ENCODE measurements at regions not wholly inside any gene's neighbourhood (a gene's known extent, or its start where the extent isn't known, plus 50 kb on each side); places are given as distances from the start of the nearest gene placed in this dataset.

DNA sequence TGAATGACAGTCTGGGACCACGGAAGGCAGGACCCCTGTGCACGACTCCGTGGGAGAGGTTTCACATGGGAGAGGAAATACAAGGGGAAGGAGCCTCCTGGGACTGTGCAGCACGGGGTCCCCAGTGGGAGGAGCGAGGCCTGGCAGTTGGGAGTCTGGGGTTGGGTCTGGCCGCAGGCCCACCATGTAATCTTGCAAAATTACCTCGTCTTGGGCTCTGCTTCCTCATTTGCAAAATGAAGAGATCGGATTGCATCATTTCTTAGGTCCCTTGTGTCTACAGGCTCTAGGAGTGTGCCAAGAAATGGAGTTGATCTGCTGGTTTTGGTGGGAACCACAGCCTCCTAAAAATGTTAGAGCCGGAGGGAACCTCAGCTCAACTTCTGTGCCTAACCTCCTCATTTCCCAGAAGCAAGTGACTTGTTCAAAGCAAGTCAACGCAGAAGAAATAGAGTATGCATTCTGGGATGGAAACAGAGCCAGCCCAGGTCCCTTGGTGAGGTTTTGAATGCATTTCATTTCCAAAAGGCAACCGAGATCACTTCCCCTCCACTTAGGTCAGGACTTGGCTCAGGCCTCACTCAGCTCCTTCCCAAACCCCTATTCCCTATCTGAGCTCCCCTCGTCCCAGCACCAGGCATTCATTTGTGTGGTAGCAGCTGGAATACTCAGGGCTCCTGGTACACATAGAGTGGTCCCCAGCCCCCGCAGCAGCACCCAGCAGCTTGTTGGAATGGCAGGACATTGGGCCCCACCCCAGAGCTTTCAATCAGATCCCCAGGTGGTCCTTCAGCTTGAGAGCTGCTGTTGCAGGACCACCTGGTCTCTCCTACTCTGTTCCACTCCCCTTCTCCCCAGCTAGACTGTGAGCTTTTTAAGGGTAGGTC, 267.7 kb downstream of the XXYLT1 start:
- peaks cover 0 to 31% (median 8%) of the 10 kb centered on the region in 4 donors for H3K4me1 Mint-ChIP-seq
- ATAC-seq (no peak), DNase-seq (peak in 1 of 10 donors; percentile 11)
- peaks cover 0 to 6% (median 3%) of the 10 kb centered on the region in 5 donors for H3K27me3 Mint-ChIP-seq
- H3K36me3 Mint-ChIP-seq = no peaks in the 10 kb centered on the region
- H3K9me3 Mint-ChIP-seq = no peaks in the 10 kb centered on the region
- no peak overlapping the region for H3K4me3 Mint-ChIP-seq
- peak overlapping the region in 2 of 10 donors; percentile 5 to 41 for H3K27ac Mint-ChIP-seq
- POLR2A ChIA-PET = no interaction called here

DNA sequence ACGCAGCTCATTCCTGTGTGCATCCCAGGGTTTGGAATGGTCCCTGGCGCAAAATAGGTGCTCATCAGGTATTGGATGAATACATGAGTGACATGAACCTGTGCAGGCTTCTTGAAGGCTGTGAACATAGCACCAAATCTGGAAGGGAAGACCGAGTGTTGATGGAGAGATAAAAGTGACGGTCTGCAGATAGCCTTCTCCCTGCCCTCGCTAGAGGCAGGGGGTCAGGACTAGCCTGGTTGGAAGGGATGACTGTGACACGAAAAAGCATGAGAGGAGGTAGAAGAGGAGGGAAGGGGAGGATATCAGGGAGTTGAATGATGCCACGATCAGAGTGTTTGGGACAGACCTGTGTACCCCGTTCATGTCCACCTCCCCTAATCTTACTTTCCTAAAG, 267.1 kb downstream of the XXYLT1 start:
- no peaks in the 10 kb centered on the region for H3K9me3 Mint-ChIP-seq
- peak overlapping the region in 2 of 10 donors; percentile 5 to 69 for H3K27ac Mint-ChIP-seq
- peaks cover 0 to 6% (median 4%) of the 10 kb centered on the region in 5 donors for H3K27me3 Mint-ChIP-seq
- DNase-seq (peak in 1 of 10 donors; percentile 2), ATAC-seq (no peak)
- no peaks in the 10 kb centered on the region for H3K36me3 Mint-ChIP-seq
- peaks cover 0 to 31% (median 8%) of the 10 kb centered on the region in 4 donors for H3K4me1 Mint-ChIP-seq
- H3K4me3 Mint-ChIP-seq = no peak overlapping the region
- POLR2A ChIA-PET = no interaction called here

DNA sequence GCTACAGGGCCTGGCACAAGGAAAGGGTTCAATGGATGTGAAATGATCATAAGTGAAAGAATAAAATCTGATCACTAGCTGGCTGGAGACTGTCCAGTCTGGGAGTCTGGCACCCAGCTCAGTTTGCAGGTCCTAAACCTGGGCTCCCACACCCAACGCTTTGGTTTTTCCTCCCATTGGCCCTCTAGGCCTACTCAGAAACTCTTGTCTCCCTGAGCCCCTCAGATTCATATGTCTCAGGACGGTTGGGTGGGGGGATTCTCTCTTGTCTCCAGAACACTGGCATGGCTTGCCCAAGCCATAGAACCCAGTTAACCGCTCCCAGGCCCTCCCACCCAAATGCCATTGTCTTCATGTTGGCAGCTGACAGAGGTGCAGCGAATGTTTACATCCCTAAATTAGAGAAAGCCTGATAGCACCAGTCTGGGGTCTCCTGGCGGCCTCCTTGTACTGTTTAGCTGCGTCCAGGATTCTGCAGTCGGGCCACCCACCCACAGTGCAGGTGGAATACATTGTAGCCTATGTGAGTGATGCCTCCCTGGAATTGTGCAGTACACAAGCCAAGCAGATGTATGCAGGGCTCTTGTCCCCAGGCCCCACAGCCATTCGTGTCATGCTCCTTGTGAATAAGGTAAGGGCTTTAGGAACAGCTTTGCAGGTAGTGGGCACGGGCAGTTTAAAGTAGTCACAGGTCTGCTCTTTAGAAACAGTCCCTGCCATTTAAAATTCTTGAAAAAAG, 266.3 kb downstream of the XXYLT1 start:
- H3K4me3 Mint-ChIP-seq = no peak overlapping the region
- H3K4me1 Mint-ChIP-seq = peaks cover 0 to 34% (median 8%) of the 10 kb centered on the region in 4 donors
- H3K27me3 Mint-ChIP-seq = peaks cover 0 to 6% (median 4%) of the 10 kb centered on the region in 5 donors
- DNase-seq (peak in 1 of 10 donors; percentile 7), ATAC-seq (no peak)
- H3K36me3 Mint-ChIP-seq = no peaks in the 10 kb centered on the region
- POLR2A ChIA-PET = no interaction called here
- no peaks in the 10 kb centered on the region for H3K9me3 Mint-ChIP-seq
- H3K27ac Mint-ChIP-seq = no peak overlapping the region

- no peaks in the 10 kb centered on the region for H3K36me3 Mint-ChIP-seq
- POLR2A ChIA-PET = no interaction called here
- ATAC-seq (no peak), DNase-seq (peak in 1 of 10 donors; percentile 2)
- H3K27ac Mint-ChIP-seq = no peak overlapping the region
- H3K9me3 Mint-ChIP-seq = no peaks in the 10 kb centered on the region
- peaks cover 0 to 6% (median 4%) of the 10 kb centered on the region in 5 donors for H3K27me3 Mint-ChIP-seq
- no peak overlapping the region for H3K4me3 Mint-ChIP-seq
- peaks cover 0 to 38% (median 8%) of the 10 kb centered on the region in 4 donors for H3K4me1 Mint-ChIP-seq
Measured at GRCh38 chr3:195005251-195005620, 265.7 kb downstream of the XXYLT1 start.

- H3K4me1 Mint-ChIP-seq = peaks cover 0 to 38% (median 8%) of the 10 kb centered on the region in 4 donors
- peaks cover 0 to 6% (median 4%) of the 10 kb centered on the region in 5 donors for H3K27me3 Mint-ChIP-seq
- ATAC-seq (no peak), DNase-seq (no peak)
- POLR2A ChIA-PET = no interaction called here
- H3K36me3 Mint-ChIP-seq = no peaks in the 10 kb centered on the region
- no peak overlapping the region for H3K4me3 Mint-ChIP-seq
- H3K9me3 Mint-ChIP-seq = no peaks in the 10 kb centered on the region
- no peak overlapping the region for H3K27ac Mint-ChIP-seq
Measured at GRCh38 chr3:195005759-195006510, 265.0 kb downstream of the XXYLT1 start.

DNA sequence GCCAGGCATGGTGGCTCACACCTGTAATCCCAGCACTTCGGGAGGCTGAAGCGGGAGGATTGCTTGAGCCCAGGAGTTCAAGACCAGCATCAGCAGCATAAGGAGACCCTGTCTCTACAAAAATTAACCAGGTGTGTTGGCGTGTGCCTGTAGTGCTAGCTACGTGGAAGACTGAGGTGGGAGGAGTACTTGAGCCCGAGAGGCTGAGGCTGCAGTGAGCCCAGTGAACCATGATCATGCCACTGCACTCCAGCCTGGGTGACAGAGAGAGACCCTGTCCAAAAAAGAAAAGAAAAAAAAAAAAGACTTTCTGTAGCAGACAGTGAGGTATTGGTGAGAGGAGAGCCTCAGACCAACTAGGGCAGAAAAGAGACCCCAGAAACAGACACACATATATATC, 263.8 kb downstream of the XXYLT1 start:
- Mint-ChIP-seq H3K27me3 (peaks cover 0 to 5% (median 3%) of the 10 kb centered on the region in 5 donors), H3K4me3 (no peak overlapping the region), H3K4me1 (peaks cover 0 to 33% (median 5%) of the 10 kb centered on the region in 4 donors), H3K27ac (peak overlapping the region in 2 of 10 donors; percentile 28 to 75), H3K36me3 (no peaks in the 10 kb centered on the region), H3K9me3 (no peaks in the 10 kb centered on the region)
- no peak for DNase-seq
- POLR2A ChIA-PET = no interaction called here
- no peak for ATAC-seq

GRCh38 chr3:195007766-195008165, 263.2 kb downstream of the XXYLT1 start:
- no peak for ATAC-seq
- Mint-ChIP-seq H3K27me3 (peaks cover 0 to 5% (median 3%) of the 10 kb centered on the region in 5 donors), H3K4me3 (no peak overlapping the region), H3K9me3 (no peaks in the 10 kb centered on the region), H3K4me1 (peaks cover 0 to 27% (median 3%) of the 10 kb centered on the region in 4 donors), H3K36me3 (no peaks in the 10 kb centered on the region), H3K27ac (no peak overlapping the region)
- DNase-seq = no peak
- POLR2A ChIA-PET = no interaction called here

DNA sequence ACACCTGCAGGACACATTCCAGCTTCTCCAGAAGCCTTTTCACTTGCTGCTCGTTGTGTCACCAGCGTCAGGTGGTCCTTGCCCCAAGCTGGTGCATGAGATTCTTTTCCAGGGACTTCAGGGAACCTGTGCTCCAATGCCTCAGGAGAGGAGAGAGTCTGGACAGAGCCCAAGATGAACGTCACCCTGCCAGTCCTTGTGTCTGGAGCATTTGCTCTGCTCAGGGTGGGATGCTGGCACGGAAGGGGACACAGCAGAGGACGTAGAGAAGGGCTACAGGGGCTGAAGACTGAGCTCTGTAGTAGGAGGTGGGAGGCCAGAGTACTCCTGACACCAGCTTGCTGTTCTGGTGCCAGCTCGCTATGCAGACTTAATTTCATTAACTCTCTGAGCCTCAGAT, 262.1 kb downstream of the XXYLT1 start:
- Mint-ChIP-seq H3K36me3 (no peaks in the 10 kb centered on the region), H3K27me3 (peaks cover 0 to 5% (median 3%) of the 10 kb centered on the region in 5 donors), H3K4me1 (peaks cover 0 to 22% (median 1%) of the 10 kb centered on the region in 4 donors), H3K4me3 (no peak overlapping the region), H3K9me3 (no peaks in the 10 kb centered on the region), H3K27ac (no peak overlapping the region)
- POLR2A ChIA-PET = no interaction called here
- DNase-seq (no peak), ATAC-seq (no peak)

DNA sequence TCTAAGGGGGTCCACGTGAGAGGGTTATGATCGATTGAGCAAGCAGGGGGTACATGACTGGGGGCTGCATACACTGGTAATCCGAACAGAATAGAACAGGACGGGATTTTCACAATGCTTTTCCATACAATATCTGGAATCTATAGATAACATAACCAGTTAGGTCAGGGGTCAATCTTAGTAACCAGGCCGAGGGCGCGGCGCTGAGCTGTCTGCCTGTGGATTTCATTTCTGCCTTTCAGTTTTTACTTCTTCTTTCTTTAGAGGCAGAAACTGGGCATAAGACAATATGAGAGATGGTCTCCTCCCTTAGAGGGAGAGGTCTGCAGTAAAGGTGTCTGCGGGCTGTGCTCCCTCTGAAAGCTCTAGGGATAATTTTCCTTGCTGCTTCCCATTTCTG, 261.3 kb downstream of the XXYLT1 start:
- DNase-seq = no peak
- peaks cover under 1 to 22% (median 2%) of the 10 kb centered on the region in 4 donors for H3K4me1 Mint-ChIP-seq
- no peak overlapping the region for H3K4me3 Mint-ChIP-seq
- POLR2A ChIA-PET = no interaction called here
- H3K27ac Mint-ChIP-seq = peak overlapping the region in 1 of 10 donors; percentile 0
- no peaks in the 10 kb centered on the region for H3K36me3 Mint-ChIP-seq
- H3K9me3 Mint-ChIP-seq = no peaks in the 10 kb centered on the region
- H3K27me3 Mint-ChIP-seq = peaks cover 0 to 5% (median 2%) of the 10 kb centered on the region in 5 donors
- no peak for ATAC-seq

- DNase-seq (no peak), ATAC-seq (no peak)
- H3K27me3 Mint-ChIP-seq = peaks cover 0 to 5% (median 2%) of the 10 kb centered on the region in 5 donors
- no peaks in the 10 kb centered on the region for H3K36me3 Mint-ChIP-seq
- H3K9me3 Mint-ChIP-seq = no peaks in the 10 kb centered on the region
- no peak overlapping the region for H3K4me3 Mint-ChIP-seq
- H3K27ac Mint-ChIP-seq = no peak overlapping the region
- POLR2A ChIA-PET = no interaction called here
- H3K4me1 Mint-ChIP-seq = peaks cover 5 to 26% (median 7%) of the 10 kb centered on the region in 4 donors
Measured at GRCh38 chr3:195010551-195011100, 260.3 kb downstream of the XXYLT1 start.

GRCh38 chr3:195011231-195011834, 259.6 kb downstream of the XXYLT1 start:
- H3K9me3 Mint-ChIP-seq = no peaks in the 10 kb centered on the region

GRCh38 chr3:195012100-195012499, 258.9 kb downstream of the XXYLT1 start:
- peaks cover 5 to 23% (median 7%) of the 10 kb centered on the region in 4 donors for H3K4me1 Mint-ChIP-seq
- peaks cover 0 to 3% (median 0%) of the 10 kb centered on the region in 5 donors for H3K27me3 Mint-ChIP-seq
- no peak for ATAC-seq
- no peak overlapping the region for H3K4me3 Mint-ChIP-seq
- H3K36me3 Mint-ChIP-seq = no peaks in the 10 kb centered on the region
- no peaks in the 10 kb centered on the region for H3K9me3 Mint-ChIP-seq
- H3K27ac Mint-ChIP-seq = no peak overlapping the region
- POLR2A ChIA-PET = no interaction called here
- DNase-seq = no peak

More at GRCh38 chr3:195011231-195011834, 259.6 kb downstream of the XXYLT1 start:
- ATAC-seq = no peak
- Mint-ChIP-seq H3K4me3 (no peak overlapping the region), H3K27me3 (peaks cover 0 to 4% (median 2%) of the 10 kb centered on the region in 5 donors), H3K27ac (no peak overlapping the region), H3K36me3 (no peaks in the 10 kb centered on the region), H3K4me1 (peaks cover 5 to 26% (median 7%) of the 10 kb centered on the region in 4 donors)
- DNase-seq = no peak
- POLR2A ChIA-PET = no interaction called here

Data from naive thymus-derived CD8-positive, alpha-beta T cell (primary cell).